ENCODE measurements at regions not wholly inside any gene's neighbourhood (a gene's known extent, or its start where the extent isn't known, plus 50 kb on each side); places are given as distances from the start of the nearest gene placed in this dataset.

- no peak for TF ChIP-seq POLR2A (IDR thresholded peaks at IDR 0.05)
- TF ChIP-seq CTCF (IDR thresholded peaks at IDR 0.05) = no peak
- Histone ChIP-seq H3K36me3 (no peaks in the 10 kb centered on the region), H3K4me3 (no peak overlapping the region), H3K27me3 (no peaks in the 10 kb centered on the region), H3K4me1 (no peaks in the 10 kb centered on the region), H3K9me3 (no peaks in the 10 kb centered on the region), H3K27ac (no peak overlapping the region)
- no peak for DNase-seq
- intact Hi-C loops (cut with DNase I) = no loop called here
Measured at GRCh38 chr11:79561496-79561895, 120.7 kb upstream of the TENM4 start.

GRCh38 chr11:79550809-79551208 lies 110.0 kb upstream of the TENM4 start:
- Histone ChIP-seq H3K27ac (no peak overlapping the region), H3K9me3 (no peaks in the 10 kb centered on the region), H3K36me3 (no peaks in the 10 kb centered on the region), H3K4me1 (peaks cover 0 to 10% (median 0%) of the 10 kb centered on the region in 3 donors), H3K27me3 (no peaks in the 10 kb centered on the region), H3K4me3 (no peak overlapping the region)
- no peak for DNase-seq
- TF ChIP-seq POLR2A (IDR thresholded peaks at IDR 0.05) = no peak
- TF ChIP-seq CTCF (IDR thresholded peaks at IDR 0.05) = no peak
- intact Hi-C loops (cut with DNase I) = no loop called here

- intact Hi-C loops (cut with DNase I) = no loop called here
- DNase-seq = no peak
Measured at GRCh38 chr11:79547256-79547655, 106.4 kb upstream of the TENM4 start.

GRCh38 chr11:79546351-79546750 lies 105.5 kb upstream of the TENM4 start:
- TF ChIP-seq POLR2A (IDR thresholded peaks at IDR 0.05) (no peak), CTCF (IDR thresholded peaks at IDR 0.05) (no peak)
- DNase-seq = no peak
- Histone ChIP-seq H3K9me3 (no peaks in the 10 kb centered on the region), H3K27ac (no peak overlapping the region), H3K4me1 (peaks cover 0 to 10% (median 0%) of the 10 kb centered on the region in 3 donors), H3K36me3 (no peaks in the 10 kb centered on the region), H3K4me3 (no peak overlapping the region), H3K27me3 (no peaks in the 10 kb centered on the region)
- intact Hi-C loops (cut with DNase I) = no loop called here
- WGBS, 2 donors = 34 to 36% methylated on average over 8 of the region's 8 CpGs

More at GRCh38 chr11:79547256-79547655, 106.4 kb upstream of the TENM4 start:
- no peaks in the 10 kb centered on the region for H3K9me3 ChIP-seq
- H3K4me1 ChIP-seq = peaks cover 0 to 10% (median 0%) of the 10 kb centered on the region in 3 donors
- H3K4me3 ChIP-seq = no peak overlapping the region
- no peak overlapping the region for H3K27ac ChIP-seq
- TF ChIP-seq CTCF (IDR thresholded peaks at IDR 0.05) = no peak
- TF ChIP-seq POLR2A (IDR thresholded peaks at IDR 0.05) = no peak
- H3K36me3 ChIP-seq = no peaks in the 10 kb centered on the region
- H3K27me3 ChIP-seq = no peaks in the 10 kb centered on the region

- Histone ChIP-seq H3K4me1 (peaks cover 0 to 10% (median 0%) of the 10 kb centered on the region in 3 donors), H3K27me3 (no peaks in the 10 kb centered on the region), H3K36me3 (no peaks in the 10 kb centered on the region), H3K9me3 (no peaks in the 10 kb centered on the region), H3K27ac (no peak overlapping the region), H3K4me3 (no peak overlapping the region)
- TF ChIP-seq POLR2A (IDR thresholded peaks at IDR 0.05) = no peak
- TF ChIP-seq CTCF (IDR thresholded peaks at IDR 0.05) = no peak
- no peak for DNase-seq
- WGBS, 2 donors = 83 to 89% methylated on average over 2 of the region's 2 CpGs
- intact Hi-C loops (cut with DNase I) = no loop called here
Measured at GRCh38 chr11:79544361-79544760, 103.5 kb upstream of the TENM4 start.
